ENCODE measurements at regions not wholly inside any gene's neighbourhood (a gene's known extent, or its start where the extent isn't known, plus 50 kb on each side); places are given as distances from the start of the nearest gene placed in this dataset.
A peak's percentile ranks its signal among the peaks of the same experiment; 100 is the strongest.

DNA sequence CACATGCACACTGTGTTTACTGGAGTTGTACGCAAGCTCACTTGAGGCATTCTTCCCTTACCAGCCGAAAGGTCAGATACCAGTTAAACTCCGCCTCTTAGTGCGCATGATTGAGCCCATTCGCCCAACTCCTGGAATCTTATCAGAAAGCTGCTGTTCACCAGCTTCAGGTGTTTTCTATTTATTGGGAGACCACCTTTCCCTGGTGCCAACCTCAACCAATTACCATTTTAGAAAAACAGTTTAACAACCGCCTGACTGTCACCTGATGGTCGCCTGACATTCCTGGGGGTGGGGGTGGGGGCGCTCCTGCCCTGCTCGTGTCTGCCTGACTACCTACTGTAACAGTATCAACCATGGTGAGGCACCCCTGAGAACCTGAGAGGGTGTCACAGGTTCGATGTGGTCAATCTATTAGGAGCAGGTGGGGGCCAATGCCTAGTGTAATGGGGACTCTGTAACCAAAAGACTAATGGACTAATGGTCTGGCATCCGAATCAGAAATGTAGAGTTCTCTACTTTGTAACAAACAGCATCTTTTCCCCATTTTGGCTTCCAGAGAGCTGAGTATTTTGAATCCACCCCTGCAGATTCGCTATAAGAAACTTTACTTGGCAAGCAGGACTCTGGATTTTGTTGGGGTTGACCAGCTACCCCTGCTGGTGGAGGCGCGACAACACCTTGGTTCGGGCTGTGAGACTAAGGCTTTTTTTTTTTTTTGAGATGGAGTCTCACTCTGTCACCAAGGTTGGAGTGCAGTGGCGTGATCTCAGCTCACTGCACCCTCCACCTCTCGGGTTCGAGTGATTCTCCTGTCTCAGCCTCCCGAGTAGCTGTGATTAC lies 58.2 kb upstream of the ZNF157 start:
- Histone ChIP-seq H2BK20ac (ENCODE audit: low read depth, low read length, poor library complexity, severe bottlenecking) (peak overlapping the region; percentile 50), H4K91ac (ENCODE audit: insufficient read length, low read depth, low read length) (peak overlapping the region; percentile 92), H3K14ac (ENCODE audit: insufficient read depth, low read length) (peak overlapping the region; percentile 31; the same call in 1 of the 2 replicates), H3K4me1 (ENCODE audit: insufficient read depth, low read length) (peaks cover 4% of the 10 kb centered on the region; the same call in 1 of the 2 replicates), H2AFZ (ENCODE audit: low read length) (no peak overlapping the region), H3K4me2 (ENCODE audit: insufficient read depth, insufficient read length, low read length) (no peak overlapping the region), H4K5ac (ENCODE audit: insufficient read length, low read depth, low read length) (peak overlapping the region; percentile 65), H3K4ac (ENCODE audit: low read depth, low read length) (no peak overlapping the region), H3K56ac (ENCODE audit: insufficient read length, low read depth, low read length) (no peak overlapping the region), H3K79me2 (ENCODE audit: insufficient read depth, low read length) (no peaks in the 10 kb centered on the region), H3K79me1 (ENCODE audit: insufficient read depth, low read depth, low read length, poor library complexity, severe bottlenecking) (no peaks in the 10 kb centered on the region), H2AK5ac (ENCODE audit: insufficient read length, low read length) (peak overlapping the region; percentile 87), H2BK120ac (ENCODE audit: low read depth, low read length, poor library complexity, severe bottlenecking) (no peak overlapping the region), H3K23ac (ENCODE audit: insufficient read length, low read depth, low read length) (no peak overlapping the region), H3K9ac (ENCODE audit: extremely low read depth, insufficient read length, low read length) (no peak overlapping the region), H2BK15ac (ENCODE audit: low read depth, low read length) (no peak overlapping the region), H2BK12ac (ENCODE audit: insufficient read length, low read depth, low read length) (peak overlapping the region; percentile 89), H3K27me3 (ENCODE audit: insufficient read depth, low read length) (no peaks in the 10 kb centered on the region), H3K27ac (ENCODE audit: insufficient read length, low read depth, low read length) (peak overlapping the region; percentile 97), H4K20me1 (ENCODE audit: control insufficient read depth, insufficient read depth, insufficient read length) (no peaks in the 10 kb centered on the region), H3K9me3 (ENCODE audit: control insufficient read depth, low read depth, low read length) (no peaks in the 10 kb centered on the region), H3T11ph (ENCODE audit: low read length) (no peak overlapping the region), H3K18ac (ENCODE audit: insufficient read length, low read depth, low read length) (peak overlapping the region; percentile 83), H4K8ac (replicated peaks; ENCODE audit: insufficient read length, low read depth, low read length) (no peak overlapping the region), H3K23me2 (ENCODE audit: insufficient read length, low read depth, low read length, poor library complexity, severe bottlenecking) (peaks cover 4% of the 10 kb centered on the region), H2BK5ac (ENCODE audit: insufficient read length, low read length) (peak overlapping the region; percentile 99)
- peaks cover 0 to 4% (median 2%) of the 10 kb centered on the region in 3 experiments; a peak in 3 of 7 replicates for H3K36me3 Mint-ChIP-seq (ENCODE audit: insufficient read depth in 1 of 3, low read depth in 3 of 3)
- H3K4me3 Mint-ChIP-seq: peak overlapping the region in 1 of 2 experiments; percentile 25; a peak in 1 of 5 replicates
- no CpG with 5 or more reads among the region's 19 CpGs for WGBS (ENCODE audit: extremely low coverage, insufficient read length, low lambda C conversion rate)
- H3K27me3 Mint-ChIP-seq (ENCODE audit: low read depth): no peaks in the 10 kb centered on the region
- H3K27ac Mint-ChIP-seq: peak overlapping the region; percentile 82 to 98 (median 89)
- peaks cover 52 to 58% of the 10 kb centered on the region in 2 experiments for H3K9me3 Mint-ChIP-seq
- H3K4me1 Mint-ChIP-seq: peaks cover 10 to 23% of the 10 kb centered on the region in 2 experiments
- peak; percentile 71 for DNase-seq
- TF ChIP-seq, protein P1, sequence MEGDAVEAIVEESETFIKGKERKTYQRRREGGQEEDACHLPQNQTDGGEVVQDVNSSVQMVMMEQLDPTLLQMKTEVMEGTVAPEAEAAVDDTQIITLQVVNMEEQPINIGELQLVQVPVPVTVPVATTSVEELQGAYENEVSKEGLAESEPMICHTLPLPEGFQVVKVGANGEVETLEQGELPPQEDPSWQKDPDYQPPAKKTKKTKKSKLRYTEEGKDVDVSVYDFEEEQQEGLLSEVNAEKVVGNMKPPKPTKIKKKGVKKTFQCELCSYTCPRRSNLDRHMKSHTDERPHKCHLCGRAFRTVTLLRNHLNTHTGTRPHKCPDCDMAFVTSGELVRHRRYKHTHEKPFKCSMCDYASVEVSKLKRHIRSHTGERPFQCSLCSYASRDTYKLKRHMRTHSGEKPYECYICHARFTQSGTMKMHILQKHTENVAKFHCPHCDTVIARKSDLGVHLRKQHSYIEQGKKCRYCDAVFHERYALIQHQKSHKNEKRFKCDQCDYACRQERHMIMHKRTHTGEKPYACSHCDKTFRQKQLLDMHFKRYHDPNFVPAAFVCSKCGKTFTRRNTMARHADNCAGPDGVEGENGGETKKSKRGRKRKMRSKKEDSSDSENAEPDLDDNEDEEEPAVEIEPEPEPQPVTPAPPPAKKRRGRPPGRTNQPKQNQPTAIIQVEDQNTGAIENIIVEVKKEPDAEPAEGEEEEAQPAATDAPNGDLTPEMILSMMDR (conservative IDR thresholded peaks at IDR 0.05): peak; percentile 58

Data from H9 (cell line).